ENCODE measurements at regions not wholly inside any gene's neighbourhood (a gene's known extent, or its start where the extent isn't known, plus 50 kb on each side); places are given as distances from the start of the nearest gene placed in this dataset.

DNA sequence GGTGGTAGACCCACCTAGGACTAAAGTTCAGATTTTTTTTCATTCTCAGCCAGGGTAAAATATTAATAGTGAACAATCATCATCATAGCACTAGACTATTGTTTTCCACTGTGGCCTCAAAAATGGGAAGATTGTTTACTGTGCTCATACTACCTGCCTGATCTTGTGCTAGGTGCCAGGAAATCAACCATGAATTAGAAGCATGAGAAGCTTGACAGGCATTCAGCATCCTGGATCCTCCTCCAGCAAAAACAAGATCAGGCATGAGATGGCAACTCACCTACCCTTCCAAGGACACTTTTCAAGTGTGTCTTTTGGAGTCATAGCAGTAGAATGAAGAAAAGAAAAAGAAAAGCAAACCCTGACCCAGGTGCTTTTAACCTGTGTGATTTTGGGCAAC, 174.2 kb downstream of the CYLD start:
- H3K4me3 ChIP-seq (ENCODE audit: low read length): no peak overlapping the region
- peaks cover 13 to 18% of the 10 kb centered on the region in 2 donors for H3K27me3 Mint-ChIP-seq
- no peak for DNase-seq
- H3K27ac ChIP-seq (ENCODE audit: low read depth, low read length): no peak overlapping the region
- H3K36me3 ChIP-seq (ENCODE audit: insufficient read depth, low read length): no peaks in the 10 kb centered on the region
- no peaks in the 10 kb centered on the region for H3K36me3 Mint-ChIP-seq
- CTCF ChIA-PET: no interaction called here
- H3K27me3 ChIP-seq (ENCODE audit: insufficient read depth, low read length, poor library complexity, severe bottlenecking): no peaks in the 10 kb centered on the region
- peaks cover 0 to 4% (median 0%) of the 10 kb centered on the region in 5 donors for H3K9me3 Mint-ChIP-seq
- H3K4me3 Mint-ChIP-seq: no peak overlapping the region
- POLR2A ChIA-PET: no interaction called here
- H3K9me3 ChIP-seq (ENCODE audit: low read length): no peaks in the 10 kb centered on the region
- no peak overlapping the region for H3K27ac Mint-ChIP-seq
- H3K4me1 Mint-ChIP-seq: no peaks in the 10 kb centered on the region
- H3K4me1 ChIP-seq (ENCODE audit: insufficient read depth, low read length): no peaks in the 10 kb centered on the region

DNA sequence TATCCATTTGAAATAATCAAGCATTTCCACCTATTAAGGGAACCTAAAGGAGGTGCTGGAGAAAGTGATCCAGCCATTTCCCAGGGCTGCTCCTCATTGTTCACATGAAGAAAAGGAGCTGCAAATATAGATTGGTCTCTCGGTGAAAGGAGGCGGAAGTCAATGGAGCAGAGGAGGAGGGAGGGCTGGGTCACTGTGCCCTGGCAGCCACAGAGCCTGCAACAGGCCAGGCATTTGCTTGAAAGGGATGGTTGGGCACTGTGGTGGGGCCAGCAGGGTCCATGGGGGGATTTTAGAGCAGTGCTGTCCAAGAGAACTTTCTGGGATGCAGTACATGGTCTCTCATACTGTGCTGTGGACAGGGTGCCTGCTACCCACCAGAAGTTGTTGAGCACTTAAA, 173.2 kb downstream of the CYLD start:
- ChIA-PET CTCF (no interaction called here), POLR2A (no interaction called here)
- no peak overlapping the region for H3K27ac Mint-ChIP-seq
- no peak overlapping the region for H3K4me3 ChIP-seq (ENCODE audit: low read length)
- H3K27me3 Mint-ChIP-seq: peaks cover 13 to 18% of the 10 kb centered on the region in 2 donors
- no peaks in the 10 kb centered on the region for H3K36me3 ChIP-seq (ENCODE audit: insufficient read depth, low read length)
- H3K9me3 Mint-ChIP-seq: peaks cover 0 to 4% (median 0%) of the 10 kb centered on the region in 5 donors
- H3K27ac ChIP-seq (ENCODE audit: low read depth, low read length): no peak overlapping the region
- no peaks in the 10 kb centered on the region for H3K36me3 Mint-ChIP-seq
- H3K4me3 Mint-ChIP-seq: no peak overlapping the region
- DNase-seq: no peak
- H3K9me3 ChIP-seq (ENCODE audit: low read length): no peaks in the 10 kb centered on the region
- H3K27me3 ChIP-seq (ENCODE audit: insufficient read depth, low read length, poor library complexity, severe bottlenecking): no peaks in the 10 kb centered on the region
- H3K4me1 ChIP-seq (ENCODE audit: insufficient read depth, low read length): no peaks in the 10 kb centered on the region
- no peaks in the 10 kb centered on the region for H3K4me1 Mint-ChIP-seq

DNA sequence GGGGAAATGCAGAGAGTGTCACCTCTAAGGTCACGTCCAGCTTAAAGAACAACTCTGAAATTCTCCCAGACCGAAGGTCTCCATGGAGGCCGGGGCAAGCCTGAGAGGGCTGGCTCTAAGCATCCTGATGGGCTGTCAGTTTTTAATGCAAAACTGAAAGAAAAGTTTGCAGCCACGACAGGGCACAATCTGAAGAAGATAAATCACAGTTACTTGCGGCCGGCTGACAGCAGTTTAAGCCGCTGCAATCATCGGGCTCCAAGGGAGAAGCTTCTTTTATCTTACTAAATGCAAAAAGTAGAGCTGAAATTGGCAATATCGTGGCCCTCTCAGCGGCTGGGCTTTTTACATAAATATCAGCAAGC, 168.8 kb downstream of the CYLD start:
- no peaks in the 10 kb centered on the region for H3K4me1 Mint-ChIP-seq
- ChIA-PET CTCF (no interaction called here), POLR2A (no interaction called here)
- no peak overlapping the region for H3K4me3 Mint-ChIP-seq
- H3K9me3 ChIP-seq (ENCODE audit: low read length): no peaks in the 10 kb centered on the region
- H3K9me3 Mint-ChIP-seq: peaks cover 0 to 6% (median 0%) of the 10 kb centered on the region in 5 donors
- H3K27ac Mint-ChIP-seq: no peak overlapping the region
- peaks cover 16 to 21% of the 10 kb centered on the region in 2 donors for H3K27me3 Mint-ChIP-seq
- no peaks in the 10 kb centered on the region for H3K4me1 ChIP-seq (ENCODE audit: insufficient read depth, low read length)
- no peaks in the 10 kb centered on the region for H3K36me3 Mint-ChIP-seq
- no peak overlapping the region for H3K4me3 ChIP-seq (ENCODE audit: low read length)
- no peaks in the 10 kb centered on the region for H3K36me3 ChIP-seq (ENCODE audit: insufficient read depth, low read length)
- DNase-seq: no peak
- H3K27ac ChIP-seq (ENCODE audit: low read depth, low read length): no peak overlapping the region
- no peaks in the 10 kb centered on the region for H3K27me3 ChIP-seq (ENCODE audit: insufficient read depth, low read length, poor library complexity, severe bottlenecking)

DNA sequence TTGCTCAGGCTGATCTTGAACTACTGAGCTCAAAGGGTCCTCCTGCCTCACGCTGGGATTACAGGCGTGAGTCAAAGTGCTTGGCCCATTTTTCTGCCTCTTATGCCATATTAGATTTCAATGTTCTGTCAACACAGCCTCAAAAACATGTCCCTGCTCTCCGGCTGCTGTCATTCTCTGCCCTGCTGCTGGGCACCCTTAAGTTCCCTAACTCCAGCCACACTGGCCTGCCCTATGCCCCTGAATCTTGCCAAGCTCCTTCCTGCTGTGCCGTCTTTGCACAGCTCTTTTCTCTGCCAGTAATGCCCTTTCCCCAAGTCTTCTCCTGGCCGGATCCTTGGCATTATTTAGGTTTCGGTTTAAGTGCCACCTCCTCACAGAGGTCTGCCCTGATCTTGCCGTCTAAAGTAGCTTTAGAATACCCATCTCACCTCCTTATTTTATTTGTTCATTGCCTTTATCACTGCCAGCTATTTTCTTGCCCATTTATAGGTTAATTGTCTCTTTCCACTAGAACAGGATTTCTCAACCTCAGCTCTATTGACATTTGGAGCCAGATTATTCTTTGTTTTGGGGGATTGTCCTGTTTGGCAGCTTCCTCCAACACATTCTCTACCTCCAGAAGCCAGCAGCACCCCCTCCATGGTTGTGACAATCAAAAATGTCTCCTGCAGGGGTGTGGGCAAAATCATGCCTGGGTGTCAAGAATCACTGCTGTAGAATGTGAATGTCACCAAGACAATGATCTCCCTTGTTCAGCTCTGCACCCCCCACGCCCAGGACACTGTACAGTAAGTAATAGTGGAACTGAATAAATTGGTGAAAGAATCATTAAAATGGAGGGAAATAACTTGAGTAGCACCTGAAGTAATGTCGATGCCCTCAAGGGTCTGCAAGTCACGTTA, 168.2 kb downstream of the CYLD start:
- ChIA-PET POLR2A (no interaction called here), CTCF (no interaction called here)
- H3K27me3 Mint-ChIP-seq: peaks cover 16 to 21% of the 10 kb centered on the region in 2 donors
- Histone ChIP-seq H3K27ac (ENCODE audit: low read depth, low read length) (no peak overlapping the region), H3K9me3 (ENCODE audit: low read length) (no peaks in the 10 kb centered on the region), H3K4me1 (ENCODE audit: insufficient read depth, low read length) (no peaks in the 10 kb centered on the region), H3K36me3 (ENCODE audit: insufficient read depth, low read length) (no peaks in the 10 kb centered on the region), H3K4me3 (ENCODE audit: low read length) (no peak overlapping the region), H3K27me3 (ENCODE audit: insufficient read depth, low read length, poor library complexity, severe bottlenecking) (no peaks in the 10 kb centered on the region)
- no peak overlapping the region for H3K27ac Mint-ChIP-seq
- H3K9me3 Mint-ChIP-seq: peaks cover 0 to 6% (median 0%) of the 10 kb centered on the region in 5 donors
- no peaks in the 10 kb centered on the region for H3K36me3 Mint-ChIP-seq
- H3K4me3 Mint-ChIP-seq: no peak overlapping the region
- no peaks in the 10 kb centered on the region for H3K4me1 Mint-ChIP-seq
- DNase-seq: no peak

DNA sequence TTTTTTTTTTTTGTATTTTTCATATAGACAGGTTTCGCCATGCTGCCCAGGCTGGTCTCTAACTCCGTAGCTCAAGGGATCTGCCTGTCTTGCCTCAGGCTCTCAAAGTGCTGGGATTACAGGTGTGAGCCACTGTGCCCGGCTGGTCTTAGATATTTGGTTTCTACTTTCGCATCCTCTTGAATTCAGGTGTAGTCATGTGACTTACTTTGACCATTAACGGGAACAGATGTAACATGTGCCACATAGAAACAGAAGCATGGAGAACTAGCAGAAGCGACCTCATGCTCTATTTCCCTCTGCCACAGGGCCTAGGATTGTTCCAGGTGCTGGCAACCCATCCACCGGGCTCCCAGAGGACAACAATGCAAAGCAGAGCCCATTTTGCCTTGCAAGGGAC, 166.6 kb downstream of the CYLD start:
- Mint-ChIP-seq H3K9me3 (peaks cover 0 to 6% (median 0%) of the 10 kb centered on the region in 5 donors), H3K4me3 (no peak overlapping the region), H3K4me1 (no peaks in the 10 kb centered on the region), H3K36me3 (no peaks in the 10 kb centered on the region), H3K27ac (no peak overlapping the region), H3K27me3 (peaks cover 11 to 15% of the 10 kb centered on the region in 2 donors)
- Histone ChIP-seq H3K27me3 (ENCODE audit: insufficient read depth, low read length, poor library complexity, severe bottlenecking) (no peaks in the 10 kb centered on the region), H3K4me3 (ENCODE audit: low read length) (no peak overlapping the region), H3K4me1 (ENCODE audit: insufficient read depth, low read length) (no peaks in the 10 kb centered on the region), H3K9me3 (ENCODE audit: low read length) (no peaks in the 10 kb centered on the region), H3K36me3 (ENCODE audit: insufficient read depth, low read length) (no peaks in the 10 kb centered on the region), H3K27ac (ENCODE audit: low read depth, low read length) (no peak overlapping the region)
- no peak for DNase-seq
- ChIA-PET POLR2A (no interaction called here), CTCF (no interaction called here)

DNA sequence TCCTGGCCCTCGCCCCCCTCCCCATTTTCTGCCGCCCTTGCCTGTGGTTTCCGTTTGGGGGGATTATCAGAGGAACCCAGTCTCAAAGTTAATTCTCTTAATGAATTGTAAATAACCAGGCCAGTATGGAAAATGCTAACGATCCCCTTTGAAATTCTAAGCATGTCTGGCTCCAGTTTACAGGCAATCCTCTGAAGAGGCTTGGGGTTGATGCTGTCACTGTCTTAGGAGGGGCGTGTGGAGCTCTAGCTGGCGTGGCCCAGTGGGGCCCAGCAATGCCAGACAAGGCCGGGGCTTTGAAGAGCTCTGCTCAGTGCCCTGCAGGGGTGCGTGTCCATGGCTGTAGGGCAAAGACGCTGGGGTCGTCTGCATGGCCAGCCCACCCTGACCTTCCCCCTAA, 164.6 kb downstream of the CYLD start:
- POLR2A ChIA-PET: no interaction called here
- H3K9me3 Mint-ChIP-seq: peaks cover 0 to 3% (median 0%) of the 10 kb centered on the region in 5 donors
- CTCF ChIA-PET: no interaction called here
- H3K27ac Mint-ChIP-seq: no peak overlapping the region
- no peaks in the 10 kb centered on the region for H3K36me3 Mint-ChIP-seq
- Histone ChIP-seq H3K9me3 (ENCODE audit: low read length) (no peaks in the 10 kb centered on the region), H3K4me1 (ENCODE audit: insufficient read depth, low read length) (no peaks in the 10 kb centered on the region), H3K36me3 (ENCODE audit: insufficient read depth, low read length) (no peaks in the 10 kb centered on the region), H3K27me3 (ENCODE audit: insufficient read depth, low read length, poor library complexity, severe bottlenecking) (no peaks in the 10 kb centered on the region), H3K27ac (ENCODE audit: low read depth, low read length) (no peak overlapping the region), H3K4me3 (ENCODE audit: low read length) (no peak overlapping the region)
- no peaks in the 10 kb centered on the region for H3K4me1 Mint-ChIP-seq
- H3K27me3 Mint-ChIP-seq: peaks cover 7 to 9% of the 10 kb centered on the region in 2 donors
- DNase-seq: no peak
- no peak overlapping the region for H3K4me3 Mint-ChIP-seq

DNA sequence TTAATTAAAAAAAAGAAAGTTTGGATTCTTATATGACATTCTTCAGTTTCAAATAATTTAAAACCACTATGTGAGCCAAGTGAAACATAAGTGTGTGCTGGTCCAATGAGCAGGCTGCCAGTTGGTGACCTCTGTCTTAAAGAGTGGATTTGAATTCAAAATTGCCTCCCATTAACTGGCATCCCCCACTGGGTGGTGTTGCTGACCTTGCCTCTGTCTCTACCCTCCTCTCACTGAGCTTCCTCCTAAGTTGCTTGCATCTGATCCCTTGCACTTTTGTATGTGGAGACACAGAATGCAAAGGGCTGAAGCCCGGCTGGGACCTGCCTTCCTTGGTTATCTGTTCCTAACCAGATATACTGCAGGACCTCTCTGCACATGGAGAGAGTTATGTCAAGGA, 160.6 kb downstream of the CYLD start:
- Mint-ChIP-seq H3K4me1 (no peaks in the 10 kb centered on the region), H3K27me3 (peaks cover 8 to 12% of the 10 kb centered on the region in 2 donors), H3K27ac (no peak overlapping the region), H3K36me3 (no peaks in the 10 kb centered on the region), H3K9me3 (peaks cover 0 to 2% (median 0%) of the 10 kb centered on the region in 5 donors), H3K4me3 (no peak overlapping the region)
- H3K9me3 ChIP-seq (ENCODE audit: low read length): no peaks in the 10 kb centered on the region
- no peaks in the 10 kb centered on the region for H3K36me3 ChIP-seq (ENCODE audit: insufficient read depth, low read length)
- CTCF ChIA-PET: no interaction called here
- POLR2A ChIA-PET: no interaction called here
- H3K4me3 ChIP-seq (ENCODE audit: low read length): no peak overlapping the region
- no peaks in the 10 kb centered on the region for H3K4me1 ChIP-seq (ENCODE audit: insufficient read depth, low read length)
- no peaks in the 10 kb centered on the region for H3K27me3 ChIP-seq (ENCODE audit: insufficient read depth, low read length, poor library complexity, severe bottlenecking)
- no peak for DNase-seq
- H3K27ac ChIP-seq (ENCODE audit: low read depth, low read length): no peak overlapping the region

DNA sequence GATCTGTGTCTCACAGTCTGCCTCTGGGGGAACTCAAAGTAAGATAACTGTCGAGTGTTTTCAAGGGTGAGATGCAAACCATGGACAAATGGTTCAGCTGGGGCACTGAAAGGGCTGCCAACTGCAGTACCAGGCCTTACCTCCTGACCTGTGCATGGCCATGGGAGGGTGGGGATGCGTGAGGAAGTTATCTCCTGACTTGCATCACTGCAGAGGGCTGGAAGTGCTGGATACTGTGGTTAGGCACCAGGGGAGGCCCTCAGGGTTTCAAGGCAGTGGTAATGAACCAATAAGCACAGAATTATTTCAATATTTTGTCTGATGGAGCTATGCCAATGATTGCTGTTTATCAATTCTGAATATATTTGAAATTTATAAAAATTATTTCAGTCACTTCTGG, 159.2 kb downstream of the CYLD start:
- Mint-ChIP-seq H3K4me3 (no peak overlapping the region), H3K27me3 (peaks cover 7 to 8% of the 10 kb centered on the region in 2 donors), H3K36me3 (no peaks in the 10 kb centered on the region), H3K9me3 (peaks cover 0 to 6% (median 4%) of the 10 kb centered on the region in 5 donors), H3K27ac (no peak overlapping the region), H3K4me1 (no peaks in the 10 kb centered on the region)
- no peaks in the 10 kb centered on the region for H3K9me3 ChIP-seq (ENCODE audit: low read length)
- no peaks in the 10 kb centered on the region for H3K4me1 ChIP-seq (ENCODE audit: insufficient read depth, low read length)
- H3K27ac ChIP-seq (ENCODE audit: low read depth, low read length): no peak overlapping the region
- no peaks in the 10 kb centered on the region for H3K36me3 ChIP-seq (ENCODE audit: insufficient read depth, low read length)
- ChIA-PET POLR2A (no interaction called here), CTCF (no interaction called here)
- no peak for DNase-seq
- H3K27me3 ChIP-seq (ENCODE audit: insufficient read depth, low read length, poor library complexity, severe bottlenecking): peaks cover under 1% of the 10 kb centered on the region
- no peak overlapping the region for H3K4me3 ChIP-seq (ENCODE audit: low read length)
